Vagina (tissue), 2 donors: ENCODE measurements at regions not wholly inside any gene's neighbourhood (a gene's known extent, or its start where the extent isn't known, plus 50 kb on each side); places are given as distances from the start of the nearest gene placed in this dataset.

Experiments used
- DNase-seq, 2 donors: peaks; one replicate each; pipeline ENCODE4 v3.0.0-alpha.2; 2017; ENCODE audit errors: extremely low spot score in 2 of 2
- H3K27ac ChIP-seq: fragments of 200-600 bp; sonication (generic); one replicate; pipeline ENCODE4 v1.5.1; 2019
- H3K27me3 ChIP-seq: fragments of 200-600 bp; sonication (generic); one replicate; pipeline ENCODE4 v1.5.1; 2019
- H3K36me3 ChIP-seq, 2 donors: fragments of 200-600 bp; sonication (generic); one replicate each; pipeline ENCODE4 v1.5.1; 2017 to 2019
- H3K4me1 ChIP-seq: fragments of 200-600 bp; sonication (generic); one replicate; pipeline ENCODE4 v1.5.1; 2019
- H3K4me3 ChIP-seq, 2 donors: fragments of 200-600 bp; sonication (generic); 1 replicate in 1 of 2; 2 replicates in 1 of 2; pipeline ENCODE4 v1.5.1; 2016 to 2019
- H3K9me3 ChIP-seq: fragments of 200-600 bp; sonication (generic); one replicate; pipeline ENCODE4 v1.5.1; 2019
- CTCF ChIP-seq, 3 experiments: fragments of 450-650 bp in 2 of 3; fragments of 200-600 bp in 1 of 3; sonication (generic) in 1 of 3; IDR thresholded peaks; one replicate each; pipeline ENCODE4 v1.5.1; 2017 to 2019; ENCODE audit warnings: antibody characterized with exemption in 3 of 3, mild to moderate bottlenecking in 2 of 3, moderate library complexity in 2 of 3
- POLR2A ChIP-seq, 2 donors: fragments of 450-650 bp; IDR thresholded peaks; one replicate each; pipeline ENCODE4 v1.6.1; 2017; ENCODE audit warnings: antibody characterized with exemption in 2 of 2, mild to moderate bottlenecking in 2 of 2, moderate library complexity in 2 of 2
- POLR2AphosphoS5 ChIP-seq, 2 donors: sonication (generic); formaldehyde crosslinking; IDR thresholded peaks; one replicate each; pipeline ENCODE4 v1.9.0; 2017; ENCODE audit warnings: antibody characterized with exemption in 2 of 2, mild to moderate bottlenecking in 2 of 2, low read depth in 1 of 2; ENCODE audit not compliant: insufficient read depth in 1 of 2
- intact Hi-C: fragments of 100-400 bp; cut with DNase I; formaldehyde crosslinking; loops from one replicate; pipeline ENCODE4 v1.15.1; 2023

GRCh38 chr6:105795913-105796517 is 290.1 kb upstream of the PRDM1 start:
- Histone ChIP-seq H3K4me3 (no peak overlapping the region), H3K27me3 (no peaks in the 10 kb centered on the region), H3K4me1 (peaks cover 41% of the 10 kb centered on the region), H3K36me3 (no peaks in the 10 kb centered on the region), H3K9me3 (no peaks in the 10 kb centered on the region), H3K27ac (no peak overlapping the region)
- TF ChIP-seq POLR2AphosphoS5 (IDR thresholded peaks at IDR 0.05; ENCODE audit: insufficient read depth in 1 of 2, low read depth in 1 of 2) (no peak), CTCF (IDR thresholded peaks at IDR 0.05) (no peak), POLR2A (IDR thresholded peaks at IDR 0.05) (no peak)
- DNase-seq, result no peak
- intact Hi-C loops, result no loop called here

- no peak overlapping the region for H3K4me3 ChIP-seq
- DNase-seq, result no peak
- no peaks in the 10 kb centered on the region for H3K36me3 ChIP-seq
- peaks cover 41% of the 10 kb centered on the region for H3K4me1 ChIP-seq
- intact Hi-C loops, result no loop called here
- TF ChIP-seq POLR2AphosphoS5 (IDR thresholded peaks at IDR 0.05; ENCODE audit: insufficient read depth in 1 of 2, low read depth in 1 of 2) (no peak), CTCF (IDR thresholded peaks at IDR 0.05) (no peak), POLR2A (IDR thresholded peaks at IDR 0.05) (no peak)
- H3K27ac ChIP-seq, result no peak overlapping the region
- H3K27me3 ChIP-seq, result no peaks in the 10 kb centered on the region
- H3K9me3 ChIP-seq, result no peaks in the 10 kb centered on the region
These were observed 290.8 kb upstream of the PRDM1 start for GRCh38 chr6:105795366-105795765.

- TF ChIP-seq CTCF (IDR thresholded peaks at IDR 0.05), result no peak
- no peak for TF ChIP-seq POLR2A (IDR thresholded peaks at IDR 0.05)
- TF ChIP-seq POLR2AphosphoS5 (IDR thresholded peaks at IDR 0.05; ENCODE audit: insufficient read depth in 1 of 2, low read depth in 1 of 2), result no peak
- DNase-seq, result no peak
- H3K4me1 ChIP-seq, result peaks cover 41% of the 10 kb centered on the region
- no peaks in the 10 kb centered on the region for H3K36me3 ChIP-seq
- intact Hi-C loops, result loop anchor here (5.0 kb wide), 1 partner anchor 188 kb away; no protein-coding TSS in a partner anchor
- no peaks in the 10 kb centered on the region for H3K9me3 ChIP-seq
- no peak overlapping the region for H3K27ac ChIP-seq
- H3K27me3 ChIP-seq, result no peaks in the 10 kb centered on the region
- H3K4me3 ChIP-seq, result no peak overlapping the region
These were observed 291.3 kb upstream of the PRDM1 start for GRCh38 chr6:105794870-105795269.

- Histone ChIP-seq H3K36me3 (no peaks in the 10 kb centered on the region), H3K27ac (no peak overlapping the region), H3K4me1 (peaks cover 37% of the 10 kb centered on the region), H3K9me3 (no peaks in the 10 kb centered on the region), H3K4me3 (no peak overlapping the region), H3K27me3 (no peaks in the 10 kb centered on the region)
- intact Hi-C loops, result loop anchor here (5.0 kb wide), 1 partner anchor 187 kb away; no protein-coding TSS in a partner anchor
- no peak for TF ChIP-seq POLR2AphosphoS5 (IDR thresholded peaks at IDR 0.05; ENCODE audit: insufficient read depth in 1 of 2, low read depth in 1 of 2)
- TF ChIP-seq CTCF (IDR thresholded peaks at IDR 0.05), result no peak
- TF ChIP-seq POLR2A (IDR thresholded peaks at IDR 0.05), result no peak
- DNase-seq, result no peak
These were observed 291.9 kb upstream of the PRDM1 start for GRCh38 chr6:105794239-105794638.

- H3K4me3 ChIP-seq, result no peak overlapping the region
- H3K27me3 ChIP-seq, result no peaks in the 10 kb centered on the region
- H3K27ac ChIP-seq, result no peak overlapping the region
- H3K36me3 ChIP-seq, result no peaks in the 10 kb centered on the region
- H3K4me1 ChIP-seq, result peaks cover 28% of the 10 kb centered on the region
- no peaks in the 10 kb centered on the region for H3K9me3 ChIP-seq
- intact Hi-C loops, result loop anchor here (5.0 kb wide), 1 partner anchor 186 kb away; no protein-coding TSS in a partner anchor
- DNase-seq, result no peak
- no peak for TF ChIP-seq POLR2A (IDR thresholded peaks at IDR 0.05)
- no peak for TF ChIP-seq CTCF (IDR thresholded peaks at IDR 0.05)
- TF ChIP-seq POLR2AphosphoS5 (IDR thresholded peaks at IDR 0.05; ENCODE audit: insufficient read depth in 1 of 2, low read depth in 1 of 2), result no peak
These were observed 293.0 kb upstream of the PRDM1 start for GRCh38 chr6:105793130-105793529.
